ENCODE measurements at regions not wholly inside any gene's neighbourhood (a gene's known extent, or its start where the extent isn't known, plus 50 kb on each side); places are given as distances from the start of the nearest gene placed in this dataset.

DNA sequence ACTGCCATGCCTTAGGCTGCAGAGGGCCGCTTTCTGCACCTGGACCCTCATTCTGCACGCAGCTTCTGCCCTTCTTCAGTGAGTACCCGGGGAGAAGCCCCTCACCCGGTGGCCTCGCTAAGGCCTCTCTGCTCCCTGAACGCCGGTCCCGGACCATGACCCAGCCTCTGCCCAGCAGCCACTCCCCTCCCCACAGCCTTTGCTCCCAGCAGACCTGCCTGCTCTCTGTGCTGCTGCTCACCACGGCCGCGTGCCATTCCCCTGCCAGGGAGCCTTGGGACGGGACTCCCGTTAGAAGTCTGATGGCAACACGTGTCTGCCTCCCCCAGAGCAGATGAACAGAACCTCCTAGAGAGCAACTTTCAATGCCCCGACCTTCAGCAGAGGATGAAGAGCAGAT, 282.8 kb downstream of the NDUFA10 start:
- Histone ChIP-seq H3K36me3 (ENCODE audit: control insufficient read depth in 4 of 4, insufficient read depth in 3 of 4, low read depth in 1 of 4, low read length in 3 of 4) (no peaks in the 10 kb centered on the region), H3K27me3 (ENCODE audit: control insufficient read depth in 4 of 4, insufficient read depth in 4 of 4, low read length in 3 of 4) (no peaks in the 10 kb centered on the region), H3K9ac (ENCODE audit: low read depth in 1 of 2, low read length in 2 of 2) (no peak overlapping the region), H3K27ac (ENCODE audit: low read depth in 1 of 2, low read length in 2 of 2) (no peak overlapping the region), H3K4me3 (ENCODE audit: low read depth in 1 of 3, low read length in 3 of 3) (no peak overlapping the region), H3K9me3 (ENCODE audit: control insufficient read depth in 4 of 4, low read length in 3 of 4) (no peaks in the 10 kb centered on the region), H3K4me1 (ENCODE audit: control insufficient read depth in 4 of 4, insufficient read depth in 4 of 4, low read length in 3 of 4) (peaks cover 4 to 10% (median 9%) of the 10 kb centered on the region in 4 donors)
- DNase-seq (ENCODE audit: low spot score), result no peak
- TF ChIP-seq, protein P1, sequence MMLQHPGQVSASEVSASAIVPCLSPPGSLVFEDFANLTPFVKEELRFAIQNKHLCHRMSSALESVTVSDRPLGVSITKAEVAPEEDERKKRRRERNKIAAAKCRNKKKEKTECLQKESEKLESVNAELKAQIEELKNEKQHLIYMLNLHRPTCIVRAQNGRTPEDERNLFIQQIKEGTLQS (IDR thresholded peaks at IDR 0.05), result no peak
- no peak for TF ChIP-seq NR2F2 (IDR thresholded peaks at IDR 0.05)
- TF ChIP-seq, protein P2, sequence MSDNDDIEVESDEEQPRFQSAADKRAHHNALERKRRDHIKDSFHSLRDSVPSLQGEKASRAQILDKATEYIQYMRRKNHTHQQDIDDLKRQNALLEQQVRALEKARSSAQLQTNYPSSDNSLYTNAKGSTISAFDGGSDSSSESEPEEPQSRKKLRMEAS (IDR thresholded peaks at IDR 0.05), result no peak
- TF ChIP-seq TAF1 (conservative IDR thresholded peaks at IDR 0.05), result no peak
- TF ChIP-seq, protein P3, sequence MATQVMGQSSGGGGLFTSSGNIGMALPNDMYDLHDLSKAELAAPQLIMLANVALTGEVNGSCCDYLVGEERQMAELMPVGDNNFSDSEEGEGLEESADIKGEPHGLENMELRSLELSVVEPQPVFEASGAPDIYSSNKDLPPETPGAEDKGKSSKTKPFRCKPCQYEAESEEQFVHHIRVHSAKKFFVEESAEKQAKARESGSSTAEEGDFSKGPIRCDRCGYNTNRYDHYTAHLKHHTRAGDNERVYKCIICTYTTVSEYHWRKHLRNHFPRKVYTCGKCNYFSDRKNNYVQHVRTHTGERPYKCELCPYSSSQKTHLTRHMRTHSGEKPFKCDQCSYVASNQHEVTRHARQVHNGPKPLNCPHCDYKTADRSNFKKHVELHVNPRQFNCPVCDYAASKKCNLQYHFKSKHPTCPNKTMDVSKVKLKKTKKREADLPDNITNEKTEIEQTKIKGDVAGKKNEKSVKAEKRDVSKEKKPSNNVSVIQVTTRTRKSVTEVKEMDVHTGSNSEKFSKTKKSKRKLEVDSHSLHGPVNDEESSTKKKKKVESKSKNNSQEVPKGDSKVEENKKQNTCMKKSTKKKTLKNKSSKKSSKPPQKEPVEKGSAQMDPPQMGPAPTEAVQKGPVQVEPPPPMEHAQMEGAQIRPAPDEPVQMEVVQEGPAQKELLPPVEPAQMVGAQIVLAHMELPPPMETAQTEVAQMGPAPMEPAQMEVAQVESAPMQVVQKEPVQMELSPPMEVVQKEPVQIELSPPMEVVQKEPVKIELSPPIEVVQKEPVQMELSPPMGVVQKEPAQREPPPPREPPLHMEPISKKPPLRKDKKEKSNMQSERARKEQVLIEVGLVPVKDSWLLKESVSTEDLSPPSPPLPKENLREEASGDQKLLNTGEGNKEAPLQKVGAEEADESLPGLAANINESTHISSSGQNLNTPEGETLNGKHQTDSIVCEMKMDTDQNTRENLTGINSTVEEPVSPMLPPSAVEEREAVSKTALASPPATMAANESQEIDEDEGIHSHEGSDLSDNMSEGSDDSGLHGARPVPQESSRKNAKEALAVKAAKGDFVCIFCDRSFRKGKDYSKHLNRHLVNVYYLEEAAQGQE (IDR thresholded peaks at IDR 0.05), result no peak
- TF ChIP-seq EGR1 (IDR thresholded peaks at IDR 0.05; ENCODE audit: low read depth in 2 of 2), result no peak
- TF ChIP-seq SP1 (IDR thresholded peaks at IDR 0.05), result no peak
- WGBS, result 48% methylated on average over 15 of the region's 15 CpGs

DNA sequence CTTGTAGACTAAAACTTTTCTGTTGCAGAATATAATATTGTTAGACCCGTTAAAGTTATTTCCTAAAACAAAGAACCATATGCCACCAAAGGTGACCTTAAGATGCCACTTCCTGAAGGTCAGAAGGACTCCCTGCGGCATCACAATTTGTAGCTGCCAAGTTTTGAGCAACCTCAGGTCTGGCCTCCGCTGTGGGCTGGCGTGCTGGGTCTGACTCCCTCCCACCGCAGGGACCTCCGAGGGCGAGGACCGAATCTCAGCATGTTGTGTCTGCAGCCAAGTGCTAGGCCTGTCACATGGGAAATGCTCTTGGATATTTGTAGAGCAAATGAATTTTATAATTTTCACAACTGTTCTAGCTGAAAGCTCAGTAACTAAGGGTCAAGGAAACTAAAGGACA, 285.9 kb downstream of the NDUFA10 start:
- H3K27me3 ChIP-seq (ENCODE audit: control insufficient read depth in 4 of 4, insufficient read depth in 4 of 4, low read length in 3 of 4), result no peaks in the 10 kb centered on the region
- no peak overlapping the region for H3K9ac ChIP-seq (ENCODE audit: low read depth in 1 of 2, low read length in 2 of 2)
- H3K9me3 ChIP-seq (ENCODE audit: control insufficient read depth in 4 of 4, low read length in 3 of 4), result no peaks in the 10 kb centered on the region
- TF ChIP-seq FOXA2 (IDR thresholded peaks at IDR 0.05) (no peak), YY1 (IDR thresholded peaks at IDR 0.05) (no peak), SP1 (IDR thresholded peaks at IDR 0.05) (no peak), GABPA (IDR thresholded peaks at IDR 0.05 in 1 of 2, conservative IDR thresholded peaks at IDR 0.05 in 1 of 2) (no peak), EGR1 (IDR thresholded peaks at IDR 0.05; ENCODE audit: low read depth in 2 of 2) (no peak), HNF4G (IDR thresholded peaks at IDR 0.05) (no peak), FOXA1 (IDR thresholded peaks at IDR 0.05) (no peak), TAF1 (conservative IDR thresholded peaks at IDR 0.05) (no peak)
- TF ChIP-seq, protein P1 (IDR thresholded peaks at IDR 0.05), result no peak
- TF ChIP-seq, protein P3 (IDR thresholded peaks at IDR 0.05), result no peak
- TF ChIP-seq, protein P2 (IDR thresholded peaks at IDR 0.05), result no peak
- TF ChIP-seq, protein P4, sequence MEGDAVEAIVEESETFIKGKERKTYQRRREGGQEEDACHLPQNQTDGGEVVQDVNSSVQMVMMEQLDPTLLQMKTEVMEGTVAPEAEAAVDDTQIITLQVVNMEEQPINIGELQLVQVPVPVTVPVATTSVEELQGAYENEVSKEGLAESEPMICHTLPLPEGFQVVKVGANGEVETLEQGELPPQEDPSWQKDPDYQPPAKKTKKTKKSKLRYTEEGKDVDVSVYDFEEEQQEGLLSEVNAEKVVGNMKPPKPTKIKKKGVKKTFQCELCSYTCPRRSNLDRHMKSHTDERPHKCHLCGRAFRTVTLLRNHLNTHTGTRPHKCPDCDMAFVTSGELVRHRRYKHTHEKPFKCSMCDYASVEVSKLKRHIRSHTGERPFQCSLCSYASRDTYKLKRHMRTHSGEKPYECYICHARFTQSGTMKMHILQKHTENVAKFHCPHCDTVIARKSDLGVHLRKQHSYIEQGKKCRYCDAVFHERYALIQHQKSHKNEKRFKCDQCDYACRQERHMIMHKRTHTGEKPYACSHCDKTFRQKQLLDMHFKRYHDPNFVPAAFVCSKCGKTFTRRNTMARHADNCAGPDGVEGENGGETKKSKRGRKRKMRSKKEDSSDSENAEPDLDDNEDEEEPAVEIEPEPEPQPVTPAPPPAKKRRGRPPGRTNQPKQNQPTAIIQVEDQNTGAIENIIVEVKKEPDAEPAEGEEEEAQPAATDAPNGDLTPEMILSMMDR (IDR thresholded peaks at IDR 0.05; ENCODE audit: low read depth, low read length, missing input control), result no peak
- TF ChIP-seq, protein P5, sequence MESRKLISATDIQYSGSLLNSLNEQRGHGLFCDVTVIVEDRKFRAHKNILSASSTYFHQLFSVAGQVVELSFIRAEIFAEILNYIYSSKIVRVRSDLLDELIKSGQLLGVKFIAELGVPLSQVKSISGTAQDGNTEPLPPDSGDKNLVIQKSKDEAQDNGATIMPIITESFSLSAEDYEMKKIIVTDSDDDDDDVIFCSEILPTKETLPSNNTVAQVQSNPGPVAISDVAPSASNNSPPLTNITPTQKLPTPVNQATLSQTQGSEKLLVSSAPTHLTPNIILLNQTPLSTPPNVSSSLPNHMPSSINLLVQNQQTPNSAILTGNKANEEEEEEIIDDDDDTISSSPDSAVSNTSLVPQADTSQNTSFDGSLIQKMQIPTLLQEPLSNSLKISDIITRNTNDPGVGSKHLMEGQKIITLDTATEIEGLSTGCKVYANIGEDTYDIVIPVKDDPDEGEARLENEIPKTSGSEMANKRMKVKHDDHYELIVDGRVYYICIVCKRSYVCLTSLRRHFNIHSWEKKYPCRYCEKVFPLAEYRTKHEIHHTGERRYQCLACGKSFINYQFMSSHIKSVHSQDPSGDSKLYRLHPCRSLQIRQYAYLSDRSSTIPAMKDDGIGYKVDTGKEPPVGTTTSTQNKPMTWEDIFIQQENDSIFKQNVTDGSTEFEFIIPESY (IDR thresholded peaks at IDR 0.05), result no peak
- peaks cover 4 to 10% (median 9%) of the 10 kb centered on the region in 4 donors for H3K4me1 ChIP-seq (ENCODE audit: control insufficient read depth in 4 of 4, insufficient read depth in 4 of 4, low read length in 3 of 4)
- no peak overlapping the region for H3K4me3 ChIP-seq (ENCODE audit: low read depth in 1 of 3, low read length in 3 of 3)
- no peak for DNase-seq (ENCODE audit: low spot score)
- no peak overlapping the region for H3K27ac ChIP-seq (ENCODE audit: low read depth in 1 of 2, low read length in 2 of 2)
- WGBS, result 88% methylated on average over 8 of the region's 8 CpGs
- H3K36me3 ChIP-seq (ENCODE audit: control insufficient read depth in 4 of 4, insufficient read depth in 3 of 4, low read depth in 1 of 4, low read length in 3 of 4), result no peaks in the 10 kb centered on the region

All from liver (tissue), 8 donors.